CD4-positive, alpha-beta T cell treated with Interleukin-15 for 4 hours (primary cell): ENCODE measurements at regions not wholly inside any gene's neighbourhood (a gene's known extent, or its start where the extent isn't known, plus 50 kb on each side); places are given as distances from the start of the nearest gene placed in this dataset.

Experiments used
- DNase-seq: peaks from one replicate; pipeline ENCODE4 v3.0.0-alpha.2; 2020; ENCODE audit warnings: low spot score

GRCh38 chr15:39281094-39281493 lies 299.8 kb upstream of the THBS1 start:
- no peak for DNase-seq

DNA sequence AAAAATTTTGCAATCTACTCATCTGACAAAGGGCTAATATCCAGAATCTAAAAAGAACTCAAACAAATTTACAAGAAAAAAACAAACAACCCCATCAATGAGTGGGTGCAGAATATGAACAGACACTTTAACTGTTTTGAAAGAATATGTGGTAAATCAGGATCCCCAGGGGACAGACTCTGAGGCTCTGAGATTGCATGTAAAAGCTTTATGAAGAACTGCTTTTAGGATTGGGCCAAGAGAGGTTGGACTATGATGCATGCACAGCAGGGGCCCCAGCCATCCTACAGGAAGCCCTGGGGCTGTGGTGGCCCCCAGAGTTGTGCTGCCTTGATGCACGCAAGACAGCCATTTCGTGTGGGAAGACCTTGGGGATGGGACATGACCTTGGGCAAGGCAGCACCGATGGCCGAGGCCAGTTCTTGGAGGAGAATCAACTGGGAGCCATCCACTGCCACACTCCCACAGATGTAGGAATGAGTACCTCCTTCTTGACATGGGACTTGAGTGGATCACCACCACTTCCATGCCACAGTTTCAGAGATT lies 298.1 kb upstream of the THBS1 start:
- no peak for DNase-seq

- DNase-seq: no peak
Observed at GRCh38 chr15:39283531-39283930, 297.3 kb upstream of the THBS1 start.

DNA sequence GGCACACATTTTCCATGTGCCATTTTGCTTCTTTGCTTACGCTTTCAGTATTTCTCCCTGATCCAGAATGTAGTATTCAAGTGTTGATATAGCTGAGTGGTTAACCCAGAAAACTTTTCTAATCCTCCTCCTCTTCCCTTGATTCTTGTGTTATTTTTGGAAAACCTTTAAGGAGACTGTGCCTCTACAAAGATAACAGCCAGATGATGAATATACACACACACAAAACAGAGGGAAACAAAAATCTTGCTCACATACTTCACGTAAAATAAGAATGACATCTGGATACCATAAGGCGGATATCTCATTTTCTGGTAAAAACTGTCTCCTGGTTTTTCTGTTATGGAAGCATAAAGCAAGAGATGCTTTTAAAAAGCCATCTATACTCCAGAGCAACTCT lies 295.8 kb upstream of the THBS1 start:
- no peak for DNase-seq

DNA sequence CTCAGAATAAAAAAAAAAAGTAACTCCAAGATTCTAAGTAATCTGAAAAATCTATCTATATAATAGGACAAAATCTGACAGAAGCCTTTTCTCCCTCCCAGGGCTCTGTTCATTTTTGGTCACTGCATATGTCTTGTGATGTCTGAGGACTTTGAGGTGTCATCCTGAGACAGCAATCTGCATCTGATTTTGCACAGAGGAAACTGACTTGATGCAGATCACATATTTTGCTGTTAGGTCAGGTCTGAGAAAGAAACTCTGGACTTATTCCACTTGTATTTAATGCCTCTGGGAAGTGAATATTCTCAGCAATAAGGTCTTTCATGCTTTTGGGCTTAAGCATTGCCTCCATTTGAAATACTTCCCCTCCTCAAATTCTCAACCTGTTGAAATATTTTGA lies 295.2 kb upstream of the THBS1 start:
- no peak for DNase-seq

- DNase-seq: no peak
Observed at GRCh38 chr15:39286706-39287105, 294.2 kb upstream of the THBS1 start.

GRCh38 chr15:39287322-39288195 lies 293.3 kb upstream of the THBS1 start:
- DNase-seq: no peak

DNA sequence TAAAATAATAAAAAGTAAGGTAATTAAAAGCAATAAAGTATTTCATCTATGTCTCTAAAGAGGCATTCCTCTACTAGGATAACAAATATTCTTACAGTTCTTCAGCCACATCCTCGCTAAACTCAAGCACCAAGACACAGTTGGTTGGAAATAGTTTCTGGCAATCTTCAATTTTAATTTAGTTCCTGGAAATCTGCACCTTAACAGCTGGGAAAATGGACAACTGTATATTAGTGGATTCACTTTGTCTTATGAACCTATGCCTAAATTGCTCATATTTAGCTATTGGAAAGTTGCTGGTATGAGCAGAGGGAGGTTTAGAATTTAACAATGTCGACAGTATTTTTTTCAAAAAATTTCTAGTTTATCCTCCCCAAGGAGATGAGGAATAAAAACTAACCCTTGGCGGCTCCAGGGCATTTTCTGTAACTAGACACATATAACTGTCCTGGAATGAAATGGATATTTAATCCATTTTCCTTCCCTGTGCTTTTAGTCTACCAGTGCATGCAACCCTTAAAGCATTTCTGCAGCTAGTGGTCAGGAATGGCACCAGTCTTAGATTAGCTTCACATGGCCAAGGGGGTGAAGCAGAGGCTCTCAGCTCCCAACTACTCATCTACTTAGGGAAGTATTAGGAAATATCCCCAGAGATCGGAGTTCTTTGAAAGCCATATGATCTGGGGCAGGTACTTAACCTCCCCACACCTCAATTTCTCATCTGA lies 290.0 kb upstream of the THBS1 start:
- no peak for DNase-seq

DNA sequence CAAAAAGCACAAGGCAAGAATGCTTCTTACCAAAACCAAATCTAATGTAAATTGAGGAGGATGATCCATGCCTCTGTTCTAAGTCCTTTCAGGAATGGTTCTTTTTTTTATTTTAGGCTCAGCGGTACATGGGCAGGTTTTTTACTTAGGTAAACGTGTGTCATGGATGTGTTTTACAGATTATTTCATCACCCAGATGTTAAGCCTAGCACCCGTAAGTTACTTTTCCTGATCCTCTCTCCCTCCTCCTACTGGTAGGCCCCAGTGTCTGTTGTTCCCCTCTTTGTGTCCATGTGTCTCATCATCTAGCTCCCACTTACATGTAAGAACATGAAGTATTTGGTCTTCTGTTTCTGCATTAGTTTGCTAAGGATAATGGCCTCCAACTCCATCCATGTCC lies 289.2 kb upstream of the THBS1 start:
- DNase-seq: no peak

DNA sequence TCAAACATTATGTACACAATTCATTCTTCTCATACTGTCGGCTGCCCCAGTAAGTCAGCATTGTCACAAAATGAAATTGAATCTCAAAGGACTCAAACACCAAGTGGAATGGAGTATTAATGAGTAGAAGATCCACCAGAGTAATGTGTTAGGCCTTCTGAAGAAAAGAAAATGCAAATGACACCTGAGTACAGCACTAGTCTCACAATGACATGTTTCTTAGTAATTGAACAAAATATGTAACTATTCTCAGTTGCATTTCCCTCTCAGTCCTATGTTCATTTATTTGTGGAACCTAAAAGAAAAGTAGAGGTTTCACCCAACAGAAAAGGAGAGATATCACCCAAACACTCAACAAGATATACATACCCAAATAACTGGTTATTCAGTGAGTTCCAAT lies 283.9 kb upstream of the THBS1 start:
- no peak for DNase-seq

DNA sequence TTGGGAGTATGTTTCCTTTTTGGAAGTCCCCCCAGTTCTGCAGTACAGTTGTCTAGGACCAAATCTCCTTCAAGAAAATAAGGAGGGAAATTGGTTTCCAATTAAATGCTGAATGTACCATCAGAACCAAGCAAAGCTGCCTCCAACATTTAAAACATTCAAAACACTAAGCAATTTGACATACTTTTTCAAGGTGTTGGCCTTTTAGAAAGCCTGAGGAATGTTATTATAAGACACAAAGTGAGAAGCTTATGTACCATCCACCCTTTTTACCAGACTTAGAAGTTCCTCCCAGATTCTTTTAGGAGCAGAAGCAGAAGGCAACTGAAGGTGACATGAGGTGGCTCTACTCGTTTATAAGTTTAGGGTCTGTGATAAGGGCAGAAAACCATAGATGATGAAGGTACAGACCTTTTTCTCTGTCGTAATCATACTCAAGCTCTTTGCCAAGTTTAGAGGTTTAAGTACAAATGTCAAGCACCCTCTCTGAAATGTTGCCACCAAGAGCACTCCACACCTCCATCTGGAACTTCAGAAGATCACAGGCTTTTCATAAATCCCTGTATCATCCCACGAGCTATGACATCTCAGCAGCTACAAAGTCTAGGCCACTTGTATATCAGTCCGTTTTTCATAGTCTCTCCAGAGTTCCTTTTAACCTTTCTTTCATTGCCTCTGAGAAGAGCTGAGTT lies 282.5 kb upstream of the THBS1 start:
- DNase-seq: no peak

DNA sequence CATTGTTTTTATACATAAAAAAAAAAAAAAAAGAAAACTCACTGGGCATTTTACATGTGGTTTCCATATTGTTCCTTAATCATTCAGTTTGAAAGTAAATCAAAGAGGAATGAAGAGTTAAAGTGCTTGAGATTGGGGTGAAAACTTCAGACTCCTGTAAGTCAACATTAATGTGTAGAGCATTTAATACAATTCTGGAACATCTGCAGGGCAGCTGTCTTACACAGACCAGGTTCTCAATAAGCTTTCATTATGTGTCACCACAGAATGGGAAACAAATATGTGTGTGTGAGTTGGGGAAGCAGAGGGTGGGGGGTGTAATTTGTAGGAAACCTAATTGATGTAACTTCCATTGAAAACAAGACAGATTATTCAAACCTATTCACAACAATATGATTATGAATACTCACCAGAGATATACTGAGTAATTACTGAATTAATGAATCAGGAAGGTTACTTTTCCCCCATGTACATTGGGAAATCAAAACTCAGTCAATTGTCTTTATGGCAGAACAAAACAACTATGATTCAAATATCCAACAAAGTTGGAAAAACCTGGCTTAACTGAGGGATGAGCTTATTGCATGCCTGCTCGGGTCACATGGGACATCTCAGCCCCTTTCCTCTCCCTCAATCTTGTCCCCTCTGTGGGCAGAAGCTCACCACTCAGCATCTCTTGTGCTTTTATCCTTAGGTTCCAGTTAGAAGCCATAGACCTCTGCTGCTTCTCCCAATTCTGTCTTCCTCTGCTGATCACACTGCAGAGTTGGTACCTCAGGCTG lies 281.2 kb upstream of the THBS1 start:
- DNase-seq: no peak

- DNase-seq: no peak
Observed at GRCh38 chr15:39300451-39301153, 280.3 kb upstream of the THBS1 start.

GRCh38 chr15:39301589-39301999 lies 279.3 kb upstream of the THBS1 start:
- no peak for DNase-seq

DNA sequence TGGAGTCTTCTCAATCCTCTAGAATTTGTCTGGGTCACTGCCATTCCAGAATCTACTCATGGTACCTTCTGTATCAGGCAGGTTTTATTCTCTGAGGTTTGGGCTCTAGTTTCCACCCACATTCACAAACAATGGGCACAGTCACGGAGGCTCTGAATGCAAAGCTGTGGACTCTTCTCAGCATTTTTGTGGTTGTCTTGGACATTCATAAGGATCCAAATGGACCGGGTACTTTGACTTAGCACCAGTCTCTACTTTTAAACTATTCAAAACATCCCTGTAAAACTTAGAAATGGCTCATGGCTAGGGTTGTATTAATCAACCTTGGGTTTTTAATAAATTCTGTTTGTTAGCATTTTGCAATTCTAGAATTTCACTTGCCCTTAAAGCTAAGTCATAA lies 277.9 kb upstream of the THBS1 start:
- DNase-seq: no peak

DNA sequence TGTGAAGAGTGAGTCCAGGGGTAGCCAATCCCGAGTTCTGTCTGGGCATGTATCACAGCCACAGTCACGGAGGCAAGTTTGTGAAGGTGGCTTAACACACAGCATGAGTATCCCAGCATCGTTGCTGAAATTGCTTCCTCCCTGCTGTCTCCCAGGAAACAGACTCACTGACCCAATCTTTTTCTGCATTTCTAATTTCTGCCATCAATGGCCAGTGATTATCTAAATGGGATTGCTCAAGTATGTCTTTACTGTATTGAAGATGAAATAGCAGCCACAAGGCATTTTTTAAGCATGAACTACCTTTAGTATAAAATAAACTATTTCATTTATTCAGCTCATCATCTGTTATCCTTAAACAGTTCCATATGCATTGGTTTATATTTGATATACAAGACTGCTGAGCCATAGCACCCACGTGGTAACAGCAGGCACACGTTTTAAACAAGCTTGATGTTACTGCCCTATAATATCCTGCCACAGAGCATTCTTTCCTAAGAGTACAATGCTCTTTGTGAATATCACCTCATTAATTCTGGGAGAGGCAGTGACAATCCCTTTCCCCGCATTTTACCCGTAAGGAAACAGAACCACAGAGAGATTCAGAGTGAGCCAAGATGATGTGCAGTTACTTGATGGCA lies 276.6 kb upstream of the THBS1 start:
- DNase-seq: no peak

DNA sequence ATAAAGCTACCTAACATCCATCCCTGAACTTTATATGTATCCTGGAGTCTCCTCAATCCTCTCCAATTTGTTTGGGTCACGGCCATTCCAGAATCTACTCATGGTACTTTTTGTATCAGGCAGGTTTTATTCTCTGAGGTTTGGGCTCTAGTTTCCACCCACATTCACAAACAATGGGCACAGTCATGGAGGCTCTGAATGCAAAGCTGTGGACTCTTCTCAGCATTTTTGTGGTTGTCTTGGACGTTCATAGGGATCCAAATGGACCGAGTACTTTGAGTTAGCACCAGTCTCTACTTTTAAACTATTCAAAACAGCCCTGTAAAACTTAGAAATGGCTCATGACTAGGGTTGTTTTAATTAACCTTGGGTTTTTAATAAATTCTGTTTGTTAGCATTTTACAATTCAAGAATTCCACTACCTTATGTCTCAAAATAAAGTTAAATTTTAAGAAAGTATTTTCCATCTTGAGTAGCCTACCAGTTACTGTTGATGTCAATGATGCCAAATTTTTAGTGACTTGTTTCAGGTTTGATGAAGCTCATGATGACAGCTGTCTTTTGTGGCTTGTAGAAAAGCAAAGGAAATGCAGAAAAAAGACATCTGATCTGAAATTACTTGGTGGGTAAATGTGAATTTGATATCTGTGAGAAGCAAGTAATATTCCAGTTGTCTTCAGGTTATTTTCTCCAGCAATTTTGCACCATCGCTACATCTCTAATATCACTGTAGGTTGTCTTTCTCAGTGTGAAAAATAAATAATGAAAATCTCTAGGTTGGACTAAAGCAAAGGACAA lies 275.7 kb upstream of the THBS1 start:
- no peak for DNase-seq

- DNase-seq: no peak
Observed at GRCh38 chr15:39310633-39311032, 270.2 kb upstream of the THBS1 start.

- DNase-seq: no peak
Observed at GRCh38 chr15:39312984-39313383, 267.9 kb upstream of the THBS1 start.

GRCh38 chr15:39313467-39313866 lies 267.4 kb upstream of the THBS1 start:
- no peak for DNase-seq
